ENCODE measurements at regions not wholly inside any gene's neighbourhood (a gene's known extent, or its start where the extent isn't known, plus 50 kb on each side); places are given as distances from the start of the nearest gene placed in this dataset.

DNA sequence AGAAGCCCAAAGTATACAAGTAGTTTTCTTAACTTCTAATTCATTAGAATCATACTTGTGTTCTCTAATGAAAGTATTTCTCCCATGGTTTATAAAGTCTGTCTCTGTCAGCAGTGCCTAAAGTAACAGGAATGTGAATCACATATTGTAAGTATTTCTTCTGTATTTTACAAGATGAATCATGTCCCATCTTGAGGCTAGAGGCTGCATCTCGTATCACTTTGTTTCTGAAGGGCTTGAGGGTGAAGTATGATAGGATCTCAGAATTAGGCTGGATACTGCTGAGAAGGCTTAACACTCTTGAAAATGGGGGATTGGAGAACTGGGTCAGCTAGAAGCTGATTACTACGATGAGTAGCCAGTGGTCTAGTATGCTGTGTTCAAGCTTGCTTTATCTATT is 242.2 kb upstream of the ACTBL2 start:
- TF ChIP-seq, protein P1, sequence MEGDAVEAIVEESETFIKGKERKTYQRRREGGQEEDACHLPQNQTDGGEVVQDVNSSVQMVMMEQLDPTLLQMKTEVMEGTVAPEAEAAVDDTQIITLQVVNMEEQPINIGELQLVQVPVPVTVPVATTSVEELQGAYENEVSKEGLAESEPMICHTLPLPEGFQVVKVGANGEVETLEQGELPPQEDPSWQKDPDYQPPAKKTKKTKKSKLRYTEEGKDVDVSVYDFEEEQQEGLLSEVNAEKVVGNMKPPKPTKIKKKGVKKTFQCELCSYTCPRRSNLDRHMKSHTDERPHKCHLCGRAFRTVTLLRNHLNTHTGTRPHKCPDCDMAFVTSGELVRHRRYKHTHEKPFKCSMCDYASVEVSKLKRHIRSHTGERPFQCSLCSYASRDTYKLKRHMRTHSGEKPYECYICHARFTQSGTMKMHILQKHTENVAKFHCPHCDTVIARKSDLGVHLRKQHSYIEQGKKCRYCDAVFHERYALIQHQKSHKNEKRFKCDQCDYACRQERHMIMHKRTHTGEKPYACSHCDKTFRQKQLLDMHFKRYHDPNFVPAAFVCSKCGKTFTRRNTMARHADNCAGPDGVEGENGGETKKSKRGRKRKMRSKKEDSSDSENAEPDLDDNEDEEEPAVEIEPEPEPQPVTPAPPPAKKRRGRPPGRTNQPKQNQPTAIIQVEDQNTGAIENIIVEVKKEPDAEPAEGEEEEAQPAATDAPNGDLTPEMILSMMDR (IDR thresholded peaks at IDR 0.05; ENCODE audit: control extremely low read depth in 1 of 3, insufficient read depth in 1 of 3, low read depth in 1 of 3, low read length in 3 of 3): no peak
- TF ChIP-seq KDM5A (IDR thresholded peaks at IDR 0.05; ENCODE audit: low read length) (no peak), ZNF274 (IDR thresholded peaks at IDR 0.05; ENCODE audit: borderline replicate concordance, extremely low read depth, low read length) (no peak)

All from H1 (cell line).